K562 (cell line): ENCODE measurements at regions not wholly inside any gene's neighbourhood (a gene's known extent, or its start where the extent isn't known, plus 50 kb on each side); places are given as distances from the start of the nearest gene placed in this dataset.

Experiments used
- GATA2 ChIP-seq: sonication (generic); formaldehyde crosslinking; IDR thresholded peaks from 2 replicates; pipeline ENCODE4 v1.4.0; 2020; ENCODE audit warnings: mild to moderate bottlenecking, missing genetic modification reagents
- RFX5 ChIP-seq: IDR thresholded peaks from 2 replicates; pipeline ENCODE4 v1.6.1; 2011; ENCODE audit warnings: low read depth, mild to moderate bottlenecking, improper control_type of control experiment, low read length
- RUNX1 ChIP-seq: sonication (generic); IDR thresholded peaks from 2 replicates; pipeline ENCODE4 v1.6.1; 2016; ENCODE audit warnings: antibody characterized with exemption, low read depth
- TF ChIP-seq, protein P1 (sequence below), 3 experiments: IDR thresholded peaks in 2 of 3; conservative IDR thresholded peaks in 1 of 3; 2 replicates each; pipeline ENCODE4 v1.5.1; 2011 to 2012; ENCODE audit warnings: low read length in 3 of 3, mild to moderate bottlenecking in 3 of 3, control low read depth in 2 of 3, improper control_type of control experiment in 1 of 3, inconsistent platforms in 1 of 3, low read depth in 1 of 3, mixed read lengths in 1 of 3, moderate library complexity in 1 of 3; ENCODE audit not compliant: insufficient read depth in 2 of 3

GRCh38 chr2:12338946-12339697 is 377.6 kb upstream of the TRIB2 start:
- TF ChIP-seq RFX5 (no peak), RUNX1 (no peak), GATA2 (CRISPR knock-in tag) (no peak)
- TF ChIP-seq, protein P1, sequence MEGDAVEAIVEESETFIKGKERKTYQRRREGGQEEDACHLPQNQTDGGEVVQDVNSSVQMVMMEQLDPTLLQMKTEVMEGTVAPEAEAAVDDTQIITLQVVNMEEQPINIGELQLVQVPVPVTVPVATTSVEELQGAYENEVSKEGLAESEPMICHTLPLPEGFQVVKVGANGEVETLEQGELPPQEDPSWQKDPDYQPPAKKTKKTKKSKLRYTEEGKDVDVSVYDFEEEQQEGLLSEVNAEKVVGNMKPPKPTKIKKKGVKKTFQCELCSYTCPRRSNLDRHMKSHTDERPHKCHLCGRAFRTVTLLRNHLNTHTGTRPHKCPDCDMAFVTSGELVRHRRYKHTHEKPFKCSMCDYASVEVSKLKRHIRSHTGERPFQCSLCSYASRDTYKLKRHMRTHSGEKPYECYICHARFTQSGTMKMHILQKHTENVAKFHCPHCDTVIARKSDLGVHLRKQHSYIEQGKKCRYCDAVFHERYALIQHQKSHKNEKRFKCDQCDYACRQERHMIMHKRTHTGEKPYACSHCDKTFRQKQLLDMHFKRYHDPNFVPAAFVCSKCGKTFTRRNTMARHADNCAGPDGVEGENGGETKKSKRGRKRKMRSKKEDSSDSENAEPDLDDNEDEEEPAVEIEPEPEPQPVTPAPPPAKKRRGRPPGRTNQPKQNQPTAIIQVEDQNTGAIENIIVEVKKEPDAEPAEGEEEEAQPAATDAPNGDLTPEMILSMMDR (IDR thresholded peaks at IDR 0.05 in 2 of 3, conservative IDR thresholded peaks at IDR 0.05 in 1 of 3; ENCODE audit: insufficient read depth in 2 of 3, low read depth in 1 of 3, low read length in 3 of 3), result no peak
